H7 (cell line): ENCODE measurements at regions not wholly inside any gene's neighbourhood (a gene's known extent, or its start where the extent isn't known, plus 50 kb on each side); places are given as distances from the start of the nearest gene placed in this dataset.
"Not testable (repeated sequence)": the region's sequence is repeated elsewhere in the genome, so short reads cannot be mapped to it uniquely, and the experiment has no call there.

Experiments used
- DNase-seq: peaks from one replicate; pipeline ENCODE4 v3.0.0; 2012
- H3K27me3 ChIP-seq: 2 replicates; pipeline ENCODE4 v1.6.0; 2011; ENCODE audit warnings: mild to moderate bottlenecking, low read length; ENCODE audit not compliant: control insufficient read depth, insufficient read depth
- H3K36me3 ChIP-seq: replicated peaks from 2 replicates; pipeline ENCODE4 v1.5.1; 2011; ENCODE audit warnings: low read length; ENCODE audit not compliant: control insufficient read depth, insufficient read depth
- H3K4me3 ChIP-seq: 2 replicates; pipeline ENCODE4 v1.5.1; 2011; ENCODE audit warnings: low read depth, mild to moderate bottlenecking, control low read depth, low read length, moderate library complexity; ENCODE audit not compliant: insufficient read depth

DNA sequence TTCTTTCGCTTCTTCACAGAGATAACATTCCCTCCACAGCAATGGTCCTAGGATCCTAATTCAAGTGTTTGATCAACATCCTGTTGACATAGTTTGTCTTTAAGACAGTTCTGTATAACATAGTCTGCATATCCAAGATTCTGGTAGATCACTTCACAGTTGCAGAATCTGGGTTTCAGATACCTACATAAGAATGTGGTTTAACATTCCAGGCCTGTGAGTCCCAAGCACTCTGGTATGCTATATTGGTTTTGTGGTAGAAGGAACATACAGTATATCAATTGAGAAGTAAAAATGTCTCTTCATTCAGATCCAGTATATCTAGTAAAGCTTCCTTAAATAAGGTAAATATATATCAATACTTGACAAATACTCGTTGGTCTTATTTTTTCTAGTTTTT, 914.2 kb upstream of the CDH6 start:
- H3K4me3 ChIP-seq, result no peak overlapping the region
- H3K27me3 ChIP-seq, result no peaks in the 10 kb centered on the region
- no peak for DNase-seq
- no peaks in the 10 kb centered on the region for H3K36me3 ChIP-seq

DNA sequence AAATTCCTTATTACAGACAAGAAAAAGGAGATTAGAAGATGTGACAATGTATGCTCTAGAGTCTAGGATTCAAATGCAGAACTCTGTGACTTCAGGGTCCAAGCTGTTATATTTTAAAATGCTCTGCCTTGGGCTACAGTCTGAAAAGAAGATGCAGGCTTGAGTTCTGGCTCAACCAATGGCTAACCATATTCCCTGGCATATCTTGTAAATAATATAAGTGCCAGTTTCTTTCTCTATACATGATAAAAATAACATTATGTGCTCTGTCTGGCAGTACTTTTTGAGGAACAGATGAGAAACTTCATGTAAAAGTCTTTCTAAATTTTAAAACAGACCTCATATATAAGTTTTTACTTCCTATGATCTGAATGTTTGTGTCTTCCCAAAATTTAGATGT, 926.5 kb upstream of the CDH6 start:
- no peaks in the 10 kb centered on the region for H3K36me3 ChIP-seq
- no peak overlapping the region for H3K4me3 ChIP-seq
- DNase-seq, result no peak
- no peaks in the 10 kb centered on the region for H3K27me3 ChIP-seq

DNA sequence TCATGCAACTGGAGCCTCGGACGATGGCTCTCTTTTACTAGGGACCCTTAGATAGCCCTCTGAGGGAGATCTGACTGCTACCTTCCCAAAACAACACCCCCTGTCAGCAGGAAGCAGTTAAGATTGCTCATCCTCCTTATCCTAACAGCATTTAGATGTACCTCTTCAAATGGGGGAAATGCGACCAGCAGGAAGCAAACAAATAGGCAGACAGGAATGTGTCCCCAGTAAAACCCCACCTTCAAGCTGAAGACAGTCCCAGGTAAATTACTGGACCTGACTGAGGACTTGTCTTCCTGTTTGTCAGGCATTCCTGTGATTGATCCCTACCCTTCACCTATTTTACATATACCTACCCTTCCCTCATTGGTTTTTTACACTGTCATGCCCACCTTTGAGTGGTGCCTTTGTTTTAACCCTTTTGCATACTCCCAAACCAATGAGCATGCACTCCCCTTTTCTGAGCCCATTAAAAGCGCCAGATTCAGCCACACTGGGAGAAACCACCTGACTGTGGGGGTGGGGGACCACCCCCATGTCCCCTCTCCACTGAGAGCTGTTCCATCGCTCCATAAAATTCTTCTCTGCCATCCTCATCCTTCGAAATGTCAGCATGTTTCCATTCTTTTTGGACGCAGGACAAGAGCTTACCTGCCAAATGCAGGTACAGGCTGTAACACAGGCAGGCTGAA, 954.0 kb upstream of the CDH6 start:
- H3K27me3 ChIP-seq, result no peaks in the 10 kb centered on the region
- H3K36me3 ChIP-seq, result no peaks in the 10 kb centered on the region
- H3K4me3 ChIP-seq, result no peak overlapping the region
- DNase-seq, result no peak

DNA sequence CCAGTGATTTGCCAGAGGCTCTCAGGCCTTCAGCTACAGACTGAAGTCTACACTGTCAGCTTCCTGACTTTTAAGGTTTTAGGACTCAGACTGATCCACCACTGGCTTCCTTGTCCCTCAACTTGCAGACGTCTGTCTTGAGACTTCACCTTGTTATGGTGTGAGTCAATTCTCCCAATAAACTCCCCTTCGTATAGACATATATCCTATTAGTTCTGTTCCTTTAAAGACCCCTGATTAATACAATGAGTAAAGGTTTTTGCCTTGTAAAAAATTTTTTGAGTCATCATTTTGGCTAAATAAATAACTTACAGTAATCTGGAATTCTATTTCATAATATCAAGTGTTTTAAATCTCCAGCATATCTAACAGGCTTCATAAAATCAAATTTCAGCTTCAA, 956.3 kb upstream of the CDH6 start:
- Histone ChIP-seq H3K36me3 (no peaks in the 10 kb centered on the region), H3K4me3 (no peak overlapping the region), H3K27me3 (no peaks in the 10 kb centered on the region)
- DNase-seq, result no peak

DNA sequence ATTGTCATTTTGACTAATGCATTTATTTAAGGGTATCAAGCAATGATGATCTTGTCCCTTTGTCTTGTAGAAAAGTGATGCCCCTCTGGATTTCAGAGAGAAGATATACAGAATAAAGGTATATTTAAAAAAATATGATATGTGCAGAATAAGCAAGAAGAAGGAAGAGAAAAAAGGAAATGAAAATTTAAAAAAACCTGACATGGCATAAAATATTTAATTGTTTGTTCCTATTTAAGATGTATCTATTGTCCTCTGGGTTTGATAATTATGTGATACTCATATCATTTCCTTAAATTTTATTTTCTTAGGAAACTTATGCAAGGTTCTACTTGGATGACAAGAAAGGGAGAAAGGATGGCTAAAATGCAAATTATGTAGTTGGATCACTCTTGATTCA, 983.7 kb upstream of the CDH6 start:
- no peaks in the 10 kb centered on the region for H3K27me3 ChIP-seq
- no peak overlapping the region for H3K4me3 ChIP-seq
- no peaks in the 10 kb centered on the region for H3K36me3 ChIP-seq
- DNase-seq, result no peak

DNA sequence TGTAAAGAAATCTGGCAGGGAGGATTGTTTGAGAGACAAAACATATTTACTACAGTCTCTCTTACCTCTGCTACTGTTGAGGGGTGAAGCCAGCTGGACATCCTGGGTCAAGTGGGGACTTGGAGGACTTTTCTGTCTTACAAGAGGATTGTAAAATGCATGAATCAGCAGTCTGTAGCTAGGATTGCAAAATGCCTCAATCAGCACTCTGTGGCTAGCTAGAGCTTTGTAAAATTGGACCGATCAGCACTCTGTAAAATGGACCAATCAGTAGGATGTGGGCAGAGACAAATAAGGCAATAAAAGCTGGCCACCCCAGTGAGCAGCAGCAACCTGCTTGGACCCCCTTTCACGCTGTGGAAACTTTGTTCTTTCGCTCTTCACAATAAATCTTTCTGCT, 995.8 kb upstream of the CDH6 start:
- H3K27me3 ChIP-seq, result no peaks in the 10 kb centered on the region
- DNase-seq, result no peak
- no peaks in the 10 kb centered on the region for H3K36me3 ChIP-seq
- H3K4me3 ChIP-seq, result no peak overlapping the region

DNA sequence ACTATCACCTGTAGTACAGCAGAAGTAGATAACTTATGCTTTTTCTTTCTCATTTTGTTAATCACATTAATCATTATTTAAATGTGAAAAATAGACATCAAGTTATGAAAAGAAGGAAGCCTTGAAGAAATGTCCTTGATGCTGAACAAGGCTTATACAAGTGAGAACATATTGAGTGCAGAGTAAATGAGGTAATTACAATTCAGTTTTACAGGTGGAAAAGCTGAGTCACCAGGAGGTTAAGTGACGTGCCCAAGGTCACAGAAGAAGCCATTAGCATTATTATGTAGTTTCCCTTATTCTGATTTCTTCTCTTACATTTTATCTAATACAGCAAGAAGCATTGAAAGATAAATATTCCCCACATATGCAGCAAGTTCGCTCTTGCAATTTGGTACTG, 998.5 kb upstream of the CDH6 start:
- Histone ChIP-seq H3K4me3 (no peak overlapping the region), H3K36me3 (no peaks in the 10 kb centered on the region), H3K27me3 (no peaks in the 10 kb centered on the region)
- no peak for DNase-seq

DNA sequence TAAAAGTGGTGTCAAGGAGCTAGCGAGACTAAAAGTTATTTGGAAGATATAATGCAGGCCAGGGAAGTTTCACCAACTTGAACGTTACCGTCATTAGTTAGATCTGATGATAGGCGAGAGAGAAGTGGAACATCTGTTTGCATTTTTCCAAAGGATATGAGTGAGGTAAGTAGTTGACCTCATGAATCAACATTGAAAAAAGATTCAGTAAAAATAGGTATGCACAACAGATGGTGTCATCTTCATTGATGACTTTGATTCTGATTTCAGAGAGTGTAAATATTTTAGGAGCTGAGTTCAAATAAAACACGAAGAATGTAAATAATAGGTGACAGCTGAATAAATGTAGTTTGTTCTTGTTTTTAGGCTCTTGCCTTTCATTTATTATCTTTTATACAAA, 998.9 kb upstream of the CDH6 start:
- DNase-seq, result no peak
- Histone ChIP-seq H3K27me3 (no peaks in the 10 kb centered on the region), H3K36me3 (no peaks in the 10 kb centered on the region), H3K4me3 (no peak overlapping the region)

DNA sequence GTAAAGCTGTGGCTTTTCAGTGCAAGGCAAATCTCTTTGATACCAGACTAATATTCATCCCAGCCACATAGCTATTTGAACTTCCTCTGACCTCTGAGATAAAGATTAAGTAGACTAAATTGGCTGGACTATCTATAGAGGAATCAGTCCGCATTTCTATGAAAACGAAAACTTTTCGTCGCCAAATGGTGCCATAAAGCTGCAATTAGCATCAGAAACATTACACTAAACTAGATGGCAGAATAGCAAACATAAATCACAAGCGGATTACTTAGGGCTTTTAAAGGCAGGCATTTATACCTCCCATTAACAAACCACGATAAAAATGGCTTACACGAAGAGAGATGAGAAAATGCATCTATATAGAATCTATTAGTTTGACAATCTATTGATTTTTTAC, 1009.7 kb upstream of the CDH6 start:
- Histone ChIP-seq H3K36me3 (no peaks in the 10 kb centered on the region), H3K4me3 (no peak overlapping the region), H3K27me3 (no peaks in the 10 kb centered on the region)
- no peak for DNase-seq

DNA sequence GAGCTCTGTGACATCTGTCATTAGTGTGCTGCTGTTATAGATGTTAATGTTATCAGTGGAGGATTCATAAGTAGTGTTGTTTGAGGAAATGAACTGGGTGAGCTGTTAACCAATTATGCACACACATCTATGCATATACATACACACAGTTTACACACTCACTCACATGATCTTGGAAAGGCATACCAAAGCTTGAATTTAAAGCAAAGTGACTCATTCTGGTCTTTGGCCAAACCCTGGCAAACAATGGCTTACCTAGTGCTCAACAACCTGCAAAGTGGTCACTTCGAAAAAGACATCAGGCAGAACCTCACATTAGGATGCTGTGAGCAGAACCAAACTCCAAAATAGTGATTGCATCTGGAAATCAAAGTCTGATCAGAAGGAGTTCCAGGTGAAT, 1037.3 kb upstream of the CDH6 start:
- no peak for DNase-seq

DNA sequence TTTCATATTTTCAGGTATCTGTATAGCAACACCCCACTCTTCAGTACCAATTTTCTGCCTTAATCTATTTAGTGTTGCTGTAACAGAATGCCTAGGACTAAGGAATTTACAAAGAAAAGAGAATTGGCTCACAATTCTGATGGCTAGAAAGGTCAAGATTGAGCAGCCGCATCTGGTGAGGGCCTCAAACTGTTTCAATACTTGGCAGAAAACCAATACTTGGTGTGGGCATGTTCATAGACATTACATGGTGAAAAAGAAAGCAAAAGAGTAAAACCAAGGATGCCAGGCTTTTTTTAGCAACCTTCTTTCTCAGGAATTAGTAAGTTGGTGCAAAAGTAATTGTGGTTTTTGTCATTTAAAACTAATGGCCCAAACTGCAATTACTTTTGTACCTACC, 1041.1 kb upstream of the CDH6 start:
- no peak for DNase-seq
- no peak overlapping the region for H3K4me3 ChIP-seq
- no peaks in the 10 kb centered on the region for H3K36me3 ChIP-seq
- no peaks in the 10 kb centered on the region for H3K27me3 ChIP-seq

More for the DNA sequence above, 1037.3 kb upstream of the CDH6 start:
- Histone ChIP-seq H3K36me3 (no peaks in the 10 kb centered on the region), H3K27me3 (no peaks in the 10 kb centered on the region), H3K4me3 (no peak overlapping the region)

DNA sequence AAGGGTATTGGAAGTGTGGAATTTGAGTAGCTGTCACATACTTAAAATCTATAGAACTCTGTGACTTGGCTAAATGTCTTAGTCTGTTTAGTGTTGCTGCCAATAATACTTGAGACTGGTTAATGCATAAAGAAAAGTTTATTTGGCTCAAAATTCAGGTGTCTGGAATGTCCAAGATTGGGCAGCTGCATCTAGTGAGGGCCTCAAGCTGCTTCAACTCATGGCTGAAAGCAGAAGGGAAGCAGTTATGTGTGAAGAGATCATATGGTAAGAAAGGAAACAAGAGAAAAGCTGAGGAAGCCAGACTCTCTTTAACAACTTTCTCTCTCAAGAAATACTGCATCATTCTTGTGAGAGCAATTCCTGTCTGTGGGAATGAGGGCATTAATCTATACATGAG, 1043.3 kb upstream of the CDH6 start:
- Histone ChIP-seq H3K4me3 (no peak overlapping the region), H3K27me3 (no peaks in the 10 kb centered on the region), H3K36me3 (no peaks in the 10 kb centered on the region)
- DNase-seq, result no peak

DNA sequence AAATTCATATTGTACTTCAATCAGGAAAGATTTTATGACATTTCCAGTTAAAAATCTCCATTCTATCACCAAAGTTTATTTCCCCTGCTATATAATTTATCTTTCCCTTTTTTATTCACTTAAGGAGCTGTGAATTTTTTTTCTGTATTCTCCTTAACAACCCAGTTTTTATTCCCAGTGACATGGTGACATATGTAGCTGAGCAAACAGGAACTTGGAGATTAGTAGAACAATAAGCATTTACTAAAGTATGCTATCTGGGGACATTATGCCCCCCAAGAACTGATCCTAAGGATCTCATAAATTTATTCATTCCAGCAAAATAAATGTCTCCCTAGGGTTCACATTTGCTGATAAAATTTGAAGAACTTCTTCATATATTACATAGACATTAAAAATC, 1044.0 kb upstream of the CDH6 start:
- Histone ChIP-seq H3K27me3 (no peaks in the 10 kb centered on the region), H3K36me3 (no peaks in the 10 kb centered on the region), H3K4me3 (no peak overlapping the region)
- no peak for DNase-seq

DNA sequence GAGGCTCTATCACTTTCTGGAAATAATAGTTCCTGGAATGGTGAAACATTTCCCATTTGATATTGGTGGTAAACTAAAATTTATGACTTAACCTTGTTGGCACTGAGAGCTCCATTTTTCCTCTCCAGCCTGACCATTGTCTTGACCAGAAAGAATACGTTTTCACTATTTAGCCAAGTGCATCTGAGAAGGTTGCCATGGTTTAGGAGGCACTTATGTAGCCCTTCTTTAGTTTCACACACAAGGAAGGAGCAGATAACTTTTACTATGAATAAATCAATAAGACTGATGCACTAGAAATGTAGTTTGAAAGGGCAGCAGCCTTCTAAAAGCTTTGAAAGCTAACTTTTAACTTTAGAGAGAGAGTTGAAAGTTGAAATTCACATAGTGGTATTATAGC, 1045.5 kb upstream of the CDH6 start:
- DNase-seq, result no peak
- Histone ChIP-seq H3K36me3 (no peaks in the 10 kb centered on the region), H3K4me3 (no peak overlapping the region), H3K27me3 (no peaks in the 10 kb centered on the region)

DNA sequence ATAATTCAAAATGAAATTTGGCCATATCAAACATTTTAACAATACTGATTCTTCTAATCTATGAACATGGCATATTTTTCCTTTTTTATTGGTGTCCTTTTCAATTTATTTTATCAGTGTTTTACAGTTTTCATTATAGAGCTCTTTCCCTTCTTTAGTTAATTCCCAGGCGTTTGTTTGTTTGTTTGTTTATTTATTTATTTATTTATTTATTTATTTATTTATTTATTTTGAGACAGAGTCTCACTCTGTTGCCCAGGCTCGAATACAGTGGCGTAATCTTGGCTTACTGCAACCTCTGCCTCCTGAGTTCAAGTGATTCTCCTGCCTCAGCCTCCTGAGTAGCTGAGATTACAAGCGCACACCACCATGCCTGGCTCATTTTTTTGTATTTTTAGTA, 1049.4 kb upstream of the CDH6 start:
- H3K36me3 ChIP-seq, H3K4me3 ChIP-seq, DNase-seq: not testable (repeated sequence)

DNA sequence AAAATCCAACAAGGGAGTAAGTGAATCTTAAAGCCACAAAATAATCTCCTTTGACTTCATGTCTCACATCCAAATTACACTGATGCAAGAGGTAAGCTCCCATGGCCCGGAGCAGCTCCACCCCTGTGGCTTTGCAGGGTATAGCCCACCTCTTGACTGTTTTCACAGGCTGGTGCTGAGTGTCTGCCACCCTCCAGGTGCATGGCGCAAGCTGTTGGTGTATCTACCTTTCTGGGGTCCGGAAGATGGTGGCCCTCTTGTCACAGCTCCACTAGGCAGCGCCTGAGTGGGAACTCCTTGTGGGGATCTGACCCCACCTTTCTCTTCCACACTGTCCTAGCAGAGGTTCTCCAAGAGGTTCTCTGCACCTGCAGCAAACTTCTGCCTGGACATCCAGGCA, 1051.1 kb upstream of the CDH6 start:
- H3K36me3 ChIP-seq, result no peaks in the 10 kb centered on the region
- no peaks in the 10 kb centered on the region for H3K27me3 ChIP-seq
- H3K4me3 ChIP-seq, result no peak overlapping the region
- no peak for DNase-seq

More for the DNA sequence above, 1049.4 kb upstream of the CDH6 start:
- H3K27me3 ChIP-seq, result not testable (repeated sequence)
